Right atrium auricular region (tissue), 2 donors: ENCODE measurements at regions not wholly inside any gene's neighbourhood (a gene's known extent, or its start where the extent isn't known, plus 50 kb on each side); places are given as distances from the start of the nearest gene placed in this dataset.

Experiments
- DNase-seq: peaks from one replicate; pipeline ENCODE4 v3.0.0-alpha.2; 2019; ENCODE audit warnings: low spot score
- H3K27ac ChIP-seq, 2 donors: fragments of 200-600 bp; sonication (generic); 1 replicate in 1 of 2; 2 replicates in 1 of 2; pipeline ENCODE4 v1.5.1; 2016 to 2019
- H3K27me3 ChIP-seq, 2 donors: fragments of 200-600 bp; sonication (generic); one replicate each; pipeline versions ENCODE4 v1.5.1 to v1.6.0; 2017 to 2019
- H3K36me3 ChIP-seq: fragments of 200-600 bp; sonication (generic); one replicate; pipeline ENCODE4 v1.5.1; 2016
- H3K4me1 ChIP-seq, 2 donors: fragments of 200-600 bp; sonication (generic); one replicate each; pipeline versions ENCODE4 v1.5.1 to v1.6.0; 2017 to 2019
- H3K4me3 ChIP-seq, 2 donors: fragments of 200-600 bp; sonication (generic); 1 replicate in 1 of 2; 2 replicates in 1 of 2; pipeline ENCODE4 v1.5.1; 2017 to 2019; ENCODE audit warnings: mild to moderate bottlenecking in 1 of 2, moderate library complexity in 1 of 2
- H3K9me3 ChIP-seq, 2 donors: fragments of 200-600 bp; sonication (generic); one replicate each; pipeline ENCODE4 v1.5.1; 2019
- TF ChIP-seq, protein P1 (sequence below), 2 donors: fragments of 200-600 bp; sonication (generic); IDR thresholded peaks; one replicate each; pipeline ENCODE4 v1.5.1; 2019; ENCODE audit warnings: antibody characterized with exemption in 2 of 2

DNA sequence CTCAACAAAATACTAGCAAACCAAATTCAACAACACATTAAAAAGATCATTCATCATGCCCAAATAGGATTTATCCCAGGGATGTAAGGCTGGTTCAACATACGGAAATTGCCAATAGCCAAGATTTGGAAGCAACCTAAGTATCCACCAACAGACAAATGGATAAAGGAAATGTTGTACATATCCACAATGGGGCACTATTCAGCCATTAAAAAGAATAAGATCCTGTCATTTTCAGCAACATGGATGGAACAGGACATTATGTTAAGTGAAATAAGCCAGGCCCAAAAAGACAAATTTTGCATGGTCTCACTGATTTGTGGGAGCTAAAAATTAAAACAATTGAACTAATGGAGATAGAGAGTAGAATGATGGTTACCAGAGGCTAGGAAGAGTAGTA lies 82.0 kb upstream of the FAM241A start:
- no peak for DNase-seq
- Histone ChIP-seq H3K36me3 (no peaks in the 10 kb centered on the region), H3K27ac (no peak overlapping the region), H3K4me3 (no peak overlapping the region), H3K4me1 (no peaks in the 10 kb centered on the region), H3K27me3 (no peaks in the 10 kb centered on the region), H3K9me3 (no peaks in the 10 kb centered on the region)
- TF ChIP-seq, protein P1, sequence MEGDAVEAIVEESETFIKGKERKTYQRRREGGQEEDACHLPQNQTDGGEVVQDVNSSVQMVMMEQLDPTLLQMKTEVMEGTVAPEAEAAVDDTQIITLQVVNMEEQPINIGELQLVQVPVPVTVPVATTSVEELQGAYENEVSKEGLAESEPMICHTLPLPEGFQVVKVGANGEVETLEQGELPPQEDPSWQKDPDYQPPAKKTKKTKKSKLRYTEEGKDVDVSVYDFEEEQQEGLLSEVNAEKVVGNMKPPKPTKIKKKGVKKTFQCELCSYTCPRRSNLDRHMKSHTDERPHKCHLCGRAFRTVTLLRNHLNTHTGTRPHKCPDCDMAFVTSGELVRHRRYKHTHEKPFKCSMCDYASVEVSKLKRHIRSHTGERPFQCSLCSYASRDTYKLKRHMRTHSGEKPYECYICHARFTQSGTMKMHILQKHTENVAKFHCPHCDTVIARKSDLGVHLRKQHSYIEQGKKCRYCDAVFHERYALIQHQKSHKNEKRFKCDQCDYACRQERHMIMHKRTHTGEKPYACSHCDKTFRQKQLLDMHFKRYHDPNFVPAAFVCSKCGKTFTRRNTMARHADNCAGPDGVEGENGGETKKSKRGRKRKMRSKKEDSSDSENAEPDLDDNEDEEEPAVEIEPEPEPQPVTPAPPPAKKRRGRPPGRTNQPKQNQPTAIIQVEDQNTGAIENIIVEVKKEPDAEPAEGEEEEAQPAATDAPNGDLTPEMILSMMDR (IDR thresholded peaks at IDR 0.05), result no peak

DNA sequence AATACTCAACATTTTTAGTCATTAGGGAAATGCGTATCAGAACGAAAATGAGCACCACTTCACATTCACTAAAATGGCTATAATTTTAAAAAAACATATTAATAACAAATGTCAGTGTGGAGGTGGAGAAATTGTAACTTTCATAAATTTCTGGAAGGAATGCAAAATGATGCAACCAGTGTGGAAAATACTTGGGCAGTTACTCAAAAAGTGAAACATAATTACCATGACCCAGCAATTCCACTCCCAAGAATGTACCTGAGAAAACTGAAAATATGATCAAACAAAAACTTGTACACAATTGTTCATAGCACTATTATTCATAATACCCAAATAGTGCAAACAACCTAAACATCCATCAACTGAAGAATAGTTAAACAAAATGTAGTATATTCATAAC lies 76.1 kb upstream of the FAM241A start:
- no peak overlapping the region for H3K4me3 ChIP-seq
- H3K27ac ChIP-seq, result no peak overlapping the region
- H3K4me1 ChIP-seq, result no peaks in the 10 kb centered on the region
- H3K36me3 ChIP-seq, result no peaks in the 10 kb centered on the region
- no peaks in the 10 kb centered on the region for H3K27me3 ChIP-seq
- TF ChIP-seq, protein P1 (IDR thresholded peaks at IDR 0.05), result no peak
- H3K9me3 ChIP-seq, result peaks cover 0 to 14% of the 10 kb centered on the region in 2 donors
- DNase-seq, result no peak

DNA sequence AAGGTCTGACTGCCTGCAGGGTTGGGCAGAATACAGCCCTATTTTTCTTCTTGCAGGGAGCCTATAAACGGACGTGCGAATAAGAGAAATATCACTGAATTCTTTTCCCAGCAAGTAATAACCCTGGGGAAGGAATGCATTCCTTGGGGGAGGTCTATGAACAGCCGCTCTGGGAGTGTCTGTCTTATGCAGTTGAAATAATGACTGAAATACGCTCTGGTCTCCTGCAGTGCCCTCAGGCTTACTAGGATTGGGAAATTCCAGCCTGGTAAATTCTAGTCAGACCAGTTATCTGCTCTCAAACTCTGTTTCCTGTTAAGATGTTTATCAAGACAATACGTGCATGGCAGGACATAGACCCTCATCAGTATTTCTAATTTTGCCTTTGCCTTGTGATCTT lies 72.1 kb upstream of the FAM241A start:
- Histone ChIP-seq H3K27me3 (no peaks in the 10 kb centered on the region), H3K4me1 (no peaks in the 10 kb centered on the region), H3K27ac (no peak overlapping the region), H3K9me3 (peaks cover 0 to 14% of the 10 kb centered on the region in 2 donors), H3K4me3 (no peak overlapping the region), H3K36me3 (no peaks in the 10 kb centered on the region)
- TF ChIP-seq, protein P1 (IDR thresholded peaks at IDR 0.05), result no peak
- DNase-seq, result no peak

DNA sequence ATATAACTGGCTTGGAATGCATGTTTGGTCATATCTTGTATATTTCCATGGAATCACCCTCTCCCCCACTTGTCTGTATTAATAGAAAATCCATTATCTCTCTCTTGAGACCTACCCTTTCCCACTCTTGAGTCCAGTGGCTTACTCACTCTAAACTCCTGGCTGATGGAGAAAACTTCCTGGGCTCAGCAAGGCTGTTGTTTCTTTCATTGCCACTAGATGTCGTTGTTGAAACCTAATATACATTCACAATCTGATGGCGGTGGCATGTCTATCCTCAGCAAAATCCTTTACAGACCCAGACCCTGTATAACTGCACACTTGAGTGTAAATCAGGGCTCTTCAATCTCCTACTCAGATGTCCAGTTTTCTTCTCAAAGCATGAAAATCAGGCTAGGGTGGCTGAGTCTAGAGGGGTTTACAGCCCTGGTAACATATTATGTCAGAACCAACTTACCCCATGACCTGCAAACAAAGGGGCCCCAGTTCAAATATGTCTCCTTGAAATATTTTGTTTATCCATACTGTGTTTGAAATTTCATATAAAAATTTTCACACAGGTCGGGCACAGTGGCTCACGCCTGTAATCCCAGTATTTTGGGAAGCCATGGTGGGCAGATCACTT lies 70.0 kb upstream of the FAM241A start:
- no peaks in the 10 kb centered on the region for H3K4me1 ChIP-seq
- no peak overlapping the region for H3K4me3 ChIP-seq
- H3K36me3 ChIP-seq, result no peaks in the 10 kb centered on the region
- H3K9me3 ChIP-seq, result peaks cover 0 to 14% of the 10 kb centered on the region in 2 donors
- H3K27ac ChIP-seq, result no peak overlapping the region
- H3K27me3 ChIP-seq, result no peaks in the 10 kb centered on the region
- TF ChIP-seq, protein P1 (IDR thresholded peaks at IDR 0.05), result peak; percentile 54 to 75
- DNase-seq, result no peak

DNA sequence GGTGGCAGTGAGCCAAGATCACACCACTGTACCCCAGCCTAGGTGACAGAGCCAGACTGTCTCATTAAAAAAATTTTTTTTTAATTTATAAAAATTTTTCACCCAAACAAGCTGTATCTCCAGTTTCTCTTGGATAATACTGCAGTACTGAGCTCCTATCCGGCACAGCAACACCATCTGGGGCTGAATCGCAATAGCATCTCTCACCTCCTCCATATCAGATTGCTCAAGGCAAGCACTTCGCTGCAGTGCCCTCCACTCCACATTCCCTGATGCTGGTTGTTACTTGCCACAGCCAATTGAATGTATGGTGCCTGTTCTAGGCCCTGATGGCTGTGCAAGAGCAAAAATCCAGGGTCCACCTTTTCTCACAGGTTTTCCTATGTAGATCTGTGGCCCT lies 69.3 kb upstream of the FAM241A start:
- Histone ChIP-seq H3K27ac (no peak overlapping the region), H3K27me3 (no peaks in the 10 kb centered on the region), H3K9me3 (peaks cover 0 to 14% of the 10 kb centered on the region in 2 donors), H3K4me1 (no peaks in the 10 kb centered on the region), H3K4me3 (no peak overlapping the region), H3K36me3 (no peaks in the 10 kb centered on the region)
- TF ChIP-seq, protein P1 (IDR thresholded peaks at IDR 0.05), result no peak
- DNase-seq, result no peak
